GM18870 (cell line): ENCODE measurements at regions not wholly inside any gene's neighbourhood (a gene's known extent, or its start where the extent isn't known, plus 50 kb on each side); places are given as distances from the start of the nearest gene placed in this dataset.
"Not testable (repeated sequence)": the region's sequence is repeated elsewhere in the genome, so short reads cannot be mapped to it uniquely, and the experiment has no call there.

Experiments used
- ATAC-seq: cut with Tn5 transposase; IDR thresholded peaks from one replicate; pipeline ENCODE4 v1.9.1; 2021; ENCODE audit warnings: moderate library complexity; ENCODE audit not compliant: unreplicated experiment

DNA sequence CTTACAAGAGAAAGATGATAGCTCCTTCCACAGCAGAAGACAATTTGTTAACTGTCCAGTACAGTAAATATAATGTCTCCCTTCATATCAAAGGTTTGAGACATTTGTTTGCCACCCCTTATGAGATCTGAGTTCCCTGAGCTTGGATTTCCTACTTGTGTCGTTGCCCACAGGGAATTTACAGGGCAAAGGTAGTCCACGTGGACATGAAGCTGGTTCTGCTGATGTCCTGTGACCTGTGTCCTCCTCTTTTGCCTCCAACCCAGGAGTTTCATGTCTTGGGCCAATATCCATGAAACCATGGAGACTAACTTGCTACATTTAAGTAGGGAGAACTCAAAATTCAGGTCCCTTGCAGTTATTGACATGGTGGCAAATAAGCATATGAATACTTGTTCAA lies 172.2 kb upstream of the KCTD7 start:
- not testable (repeated sequence) for ATAC-seq

DNA sequence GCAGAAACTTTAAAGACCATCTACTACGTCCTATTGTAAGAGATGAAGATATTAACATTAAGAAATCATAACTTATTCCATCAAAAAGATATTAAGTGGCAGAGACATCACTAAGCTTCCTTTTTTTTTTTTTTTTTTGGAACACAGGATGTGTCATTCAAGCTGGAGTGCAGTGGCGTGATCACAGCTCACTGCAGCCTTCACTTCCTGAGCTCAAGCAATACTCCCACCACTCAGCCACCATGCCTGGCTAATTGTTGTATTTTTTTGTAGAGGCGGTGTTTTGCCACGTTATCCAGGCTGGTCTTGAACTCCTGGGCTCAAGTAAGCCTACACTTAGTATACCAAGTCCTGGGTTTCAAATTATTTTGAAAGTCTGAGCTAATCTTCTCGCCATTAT lies 169.7 kb upstream of the KCTD7 start:
- ATAC-seq: not testable (repeated sequence)

DNA sequence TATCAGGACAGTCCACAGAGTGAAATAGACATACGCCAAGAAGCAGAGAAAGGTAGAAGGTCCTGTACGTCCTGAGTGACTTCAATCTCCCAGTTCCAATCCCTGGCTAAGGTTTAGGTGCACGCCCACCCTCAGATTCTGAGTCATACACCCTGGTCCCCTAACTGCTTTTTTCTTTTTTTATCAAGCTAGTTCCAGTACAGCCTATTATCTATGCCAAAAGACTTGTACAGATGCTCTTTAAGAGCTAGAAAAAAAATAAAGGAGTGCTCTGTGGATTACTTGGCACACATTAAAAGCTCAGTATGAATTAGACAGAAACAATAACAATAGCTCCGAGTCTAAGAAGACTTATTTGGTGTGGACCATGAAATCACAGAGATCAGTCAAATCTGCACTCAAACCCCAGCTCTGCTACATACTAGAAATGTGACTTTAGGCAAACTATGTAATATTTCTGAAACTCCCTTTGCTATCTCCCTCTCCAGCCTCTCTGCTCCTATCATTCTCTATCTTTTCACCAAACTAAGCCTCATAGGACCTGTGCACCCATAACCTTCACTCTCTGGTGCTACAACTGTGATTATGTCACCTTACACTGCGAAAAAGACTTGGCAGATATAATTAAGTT lies 168.8 kb upstream of the KCTD7 start:
- ATAC-seq: not testable (repeated sequence)

DNA sequence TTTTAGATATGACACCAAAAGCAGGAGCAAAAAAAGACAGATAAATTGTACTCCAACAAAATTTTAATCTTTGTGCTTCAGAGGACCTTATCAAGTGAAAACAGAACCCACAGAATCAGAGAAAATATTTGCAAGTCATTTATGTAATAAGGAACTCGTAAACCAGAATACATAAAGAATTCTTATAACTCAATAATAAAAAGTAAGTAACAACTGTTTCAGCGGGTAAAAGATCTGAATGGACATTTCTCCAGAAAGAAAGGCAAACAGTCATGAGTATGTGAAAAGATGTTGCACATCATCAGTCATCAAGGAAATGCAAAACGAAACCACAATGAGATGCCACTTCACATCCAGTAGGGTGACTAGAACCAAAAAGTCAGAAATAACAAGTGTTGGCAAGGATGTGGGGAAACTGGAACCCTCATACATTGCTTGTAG lies 167.7 kb upstream of the KCTD7 start:
- ATAC-seq: no peak

DNA sequence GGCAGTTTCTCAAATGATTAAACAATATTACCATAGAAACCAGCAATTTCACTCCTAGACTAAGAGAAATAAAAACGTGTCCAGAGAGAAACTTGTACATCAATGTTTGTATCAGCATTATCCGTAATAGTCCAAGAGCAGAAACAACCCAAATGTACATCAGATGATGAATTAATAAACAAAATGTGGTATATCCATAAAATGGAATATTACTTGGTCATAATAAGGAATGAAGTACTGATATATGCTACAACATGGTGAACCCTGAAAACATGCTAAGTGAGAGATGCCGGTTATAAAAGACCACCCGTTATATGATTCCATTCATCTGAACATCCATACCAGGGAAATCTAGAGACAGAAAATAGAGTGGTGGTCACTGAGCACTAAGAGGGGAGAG lies 167.3 kb upstream of the KCTD7 start:
- not testable (repeated sequence) for ATAC-seq

DNA sequence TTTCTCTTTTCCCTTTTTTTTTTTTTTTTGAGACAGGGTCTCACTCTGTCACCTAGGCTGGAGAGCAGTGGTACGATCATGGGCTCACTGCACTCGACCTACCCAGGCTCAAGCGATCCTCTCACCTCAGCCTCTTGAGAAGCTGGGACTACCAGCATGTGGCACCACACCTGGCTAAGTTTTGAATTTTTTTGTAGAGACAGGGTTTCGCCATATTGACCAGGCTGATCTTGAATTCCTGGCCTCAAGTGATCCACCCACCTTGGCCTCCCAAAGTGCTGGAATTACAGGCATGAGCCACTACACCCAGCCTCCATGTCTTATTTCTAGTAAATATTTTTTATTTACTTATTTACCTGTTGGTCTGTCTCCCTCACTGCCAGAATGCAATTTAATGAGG lies 165.8 kb upstream of the KCTD7 start:
- not testable (repeated sequence) for ATAC-seq

DNA sequence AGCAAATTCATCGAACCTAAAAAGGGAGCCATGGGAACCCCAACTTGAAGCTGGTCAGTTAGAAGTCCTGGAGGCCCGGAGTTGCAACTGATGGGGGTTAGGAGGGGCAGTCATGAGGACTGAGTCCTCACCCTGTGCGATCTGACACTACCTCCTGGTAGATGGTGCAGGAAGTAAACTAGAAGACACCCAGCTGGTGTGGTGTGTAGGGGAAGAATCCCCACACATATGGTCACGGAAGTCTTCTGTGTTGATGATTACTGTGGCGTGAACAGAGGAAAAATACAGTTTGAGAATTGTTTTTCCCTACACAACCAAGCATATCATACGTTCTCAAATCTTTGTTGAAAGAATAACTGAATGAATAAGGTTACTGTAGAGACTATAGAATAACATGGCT lies 164.6 kb upstream of the KCTD7 start:
- peak; percentile 41 for ATAC-seq

DNA sequence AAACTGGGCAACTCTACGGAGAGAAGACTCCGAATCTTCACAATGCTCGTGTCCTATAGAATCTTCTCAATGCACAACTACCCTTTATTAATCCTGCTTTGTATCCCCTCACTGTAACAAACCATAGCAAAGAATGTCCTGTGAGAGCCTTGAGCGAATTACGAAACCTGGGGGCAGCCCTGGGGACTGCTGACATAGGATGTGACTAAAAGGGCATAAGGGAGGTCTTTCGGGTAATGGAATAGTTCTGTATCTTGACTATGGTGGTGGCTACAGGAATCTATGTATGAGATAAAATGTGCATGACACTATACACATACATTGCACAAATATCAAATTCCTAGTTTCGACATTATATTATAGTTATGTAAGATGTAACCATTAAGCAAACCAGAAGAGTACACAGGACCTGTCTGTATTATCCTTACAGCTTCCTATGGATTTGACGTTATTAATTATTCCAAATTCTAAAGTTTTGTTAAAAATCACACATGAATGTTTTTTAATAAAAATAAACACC lies 162.5 kb upstream of the KCTD7 start:
- no peak for ATAC-seq

DNA sequence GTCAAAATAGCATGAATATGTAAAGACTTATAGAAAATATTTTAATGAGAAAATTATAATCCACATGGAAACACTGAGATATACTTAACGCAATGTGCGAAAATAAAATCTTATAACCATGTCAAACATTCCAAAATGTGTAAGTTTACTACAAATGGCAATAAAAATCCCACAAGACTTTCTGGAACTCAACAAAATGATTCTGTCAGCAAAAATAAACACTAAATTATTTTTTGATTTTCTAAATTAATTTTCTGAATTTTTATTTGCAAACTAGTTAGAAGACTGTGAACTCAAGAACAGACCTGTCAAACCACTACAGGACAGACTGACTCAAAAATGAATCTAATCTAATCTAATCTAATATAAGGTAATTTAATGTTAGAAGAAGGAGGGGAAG lies 160.8 kb upstream of the KCTD7 start:
- ATAC-seq: no peak

DNA sequence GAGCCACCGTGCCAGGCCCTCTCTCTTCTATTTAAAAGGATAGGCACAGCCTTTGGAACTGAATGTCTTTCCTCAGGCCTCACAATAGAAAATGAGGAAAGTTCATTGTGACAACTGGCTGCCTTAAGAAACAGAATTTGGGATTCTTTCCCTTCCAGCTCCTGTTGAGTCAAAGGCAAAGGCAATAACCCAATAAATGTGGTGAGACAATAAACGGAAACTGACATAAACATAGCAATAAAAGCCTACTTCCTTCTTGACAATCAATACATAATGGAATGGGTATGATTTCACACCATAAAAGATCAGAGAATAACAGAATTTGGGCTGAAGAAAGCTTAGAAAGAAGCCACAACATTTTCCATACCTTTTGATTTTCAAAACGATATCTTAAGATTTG lies 155.6 kb upstream of the KCTD7 start:
- not testable (repeated sequence) for ATAC-seq

DNA sequence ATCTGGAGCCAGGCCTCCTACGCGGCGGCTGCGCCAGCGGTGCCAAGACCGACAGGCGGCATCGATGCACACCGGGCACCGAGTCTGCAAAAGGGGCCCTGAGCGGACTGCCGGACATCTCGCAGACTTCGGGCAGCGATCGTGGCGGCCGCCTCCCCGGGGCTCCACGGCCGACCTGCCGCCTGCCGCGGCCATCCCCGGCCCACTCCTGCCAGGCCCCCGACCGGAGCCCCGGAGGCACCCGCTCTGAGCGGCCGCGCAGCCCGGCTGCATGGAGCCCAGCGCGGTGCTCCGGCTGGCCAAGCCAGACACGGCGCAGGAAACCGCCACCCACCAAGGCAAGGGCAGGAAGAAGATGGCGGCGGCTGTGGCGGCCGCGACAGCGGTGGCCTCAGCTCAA lies 154.2 kb upstream of the KCTD7 start:
- ATAC-seq: no peak

DNA sequence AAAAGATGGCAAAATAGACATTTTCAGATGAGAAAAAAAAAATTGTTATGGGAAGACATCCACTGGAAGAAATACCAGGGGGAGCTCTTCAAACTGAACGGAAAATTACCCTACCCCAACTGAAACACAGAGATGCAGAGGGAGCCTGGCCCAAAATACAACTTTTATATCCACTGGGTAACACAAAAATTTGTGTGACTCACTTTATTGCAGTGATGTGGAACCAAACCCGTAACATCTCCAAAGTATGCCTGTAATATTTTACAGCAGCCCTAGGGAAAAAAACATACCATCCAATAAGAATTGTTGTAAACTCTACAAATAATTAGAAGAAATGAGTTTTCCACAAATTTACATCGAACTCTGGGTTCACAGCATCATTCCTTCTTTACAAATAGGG lies 152.6 kb upstream of the KCTD7 start:
- not testable (repeated sequence) for ATAC-seq

DNA sequence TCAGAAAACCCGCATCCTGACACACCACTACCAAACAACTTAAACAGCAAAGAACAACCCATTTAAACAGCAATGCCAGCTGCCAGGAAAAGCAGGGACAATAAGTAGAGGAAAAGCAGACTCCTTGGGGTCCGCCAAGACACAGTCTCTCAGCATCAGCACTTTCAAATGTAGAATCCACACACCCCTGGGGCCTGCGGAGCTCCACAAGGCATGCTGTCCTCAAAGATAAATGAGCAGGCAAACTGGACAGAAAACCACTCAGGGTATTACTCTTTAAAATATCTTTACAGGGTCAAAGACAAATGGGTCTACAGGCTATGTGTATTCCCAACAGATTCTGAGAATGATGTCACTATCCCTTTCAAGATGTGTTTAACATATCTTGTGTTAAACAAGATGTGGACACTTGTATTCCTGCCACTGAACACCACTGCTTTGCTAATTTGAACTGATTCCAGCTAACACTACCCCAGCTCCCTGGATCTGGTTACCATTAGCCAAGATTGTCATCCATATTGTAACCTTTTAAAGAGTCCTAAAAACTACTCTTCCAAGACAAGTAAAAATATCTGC lies 150.8 kb upstream of the KCTD7 start:
- ATAC-seq: not testable (repeated sequence)

DNA sequence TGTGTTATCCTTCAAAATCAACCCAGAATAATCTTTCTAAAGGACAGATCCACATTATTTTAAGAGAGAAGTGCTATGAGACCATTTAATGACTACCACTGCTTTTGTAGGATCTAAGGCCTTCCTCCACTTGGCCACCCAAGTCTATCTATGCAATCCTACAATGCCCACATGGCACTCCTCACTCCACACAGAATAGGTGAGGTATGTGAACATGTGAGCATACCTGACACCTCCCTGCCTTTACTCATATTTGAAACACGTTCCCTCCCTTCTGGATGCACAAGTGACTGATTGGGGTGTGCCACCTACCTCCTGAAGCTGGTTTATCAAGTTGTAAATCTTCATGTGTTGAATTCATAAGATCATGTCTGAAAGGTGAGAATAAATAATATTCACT lies 147.5 kb upstream of the KCTD7 start:
- not testable (repeated sequence) for ATAC-seq

DNA sequence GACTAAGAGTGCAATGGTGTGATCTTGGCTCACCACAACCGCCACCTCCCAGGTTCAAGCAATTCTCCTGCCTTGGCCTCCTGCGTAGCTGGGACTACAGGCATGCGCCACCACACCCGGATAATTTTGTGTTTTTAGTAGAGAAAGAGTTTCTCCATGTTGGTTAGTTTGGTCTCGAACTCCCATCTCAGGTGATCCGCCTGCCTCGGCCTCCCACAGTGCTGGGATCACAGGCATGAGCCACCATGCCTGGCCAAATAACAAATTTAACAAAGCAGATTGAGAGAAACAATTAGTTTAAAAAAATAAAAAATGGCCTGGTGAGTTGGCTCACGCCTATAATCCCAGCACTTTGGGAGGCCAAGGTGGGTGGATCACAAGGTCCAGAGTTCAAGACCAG lies 139.6 kb upstream of the KCTD7 start:
- ATAC-seq: not testable (repeated sequence)

DNA sequence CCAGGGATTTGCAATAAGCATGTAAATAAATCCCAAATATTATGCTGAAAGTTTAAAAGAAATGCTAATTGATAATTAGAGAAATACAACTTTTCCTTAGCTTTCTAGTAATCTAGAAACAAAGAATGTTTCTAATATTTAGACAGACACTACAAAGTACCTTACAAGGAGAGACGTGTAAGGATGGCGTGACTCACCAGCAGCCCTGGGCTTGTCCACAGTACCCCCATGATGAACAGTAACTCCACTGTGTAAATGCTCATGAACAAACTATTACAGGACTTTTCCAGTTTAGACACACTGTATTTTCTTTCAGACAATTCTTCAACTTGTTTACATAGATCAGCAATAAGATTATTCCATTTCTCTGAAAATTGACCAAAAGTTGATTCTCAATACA lies 138.9 kb upstream of the KCTD7 start:
- not testable (repeated sequence) for ATAC-seq

DNA sequence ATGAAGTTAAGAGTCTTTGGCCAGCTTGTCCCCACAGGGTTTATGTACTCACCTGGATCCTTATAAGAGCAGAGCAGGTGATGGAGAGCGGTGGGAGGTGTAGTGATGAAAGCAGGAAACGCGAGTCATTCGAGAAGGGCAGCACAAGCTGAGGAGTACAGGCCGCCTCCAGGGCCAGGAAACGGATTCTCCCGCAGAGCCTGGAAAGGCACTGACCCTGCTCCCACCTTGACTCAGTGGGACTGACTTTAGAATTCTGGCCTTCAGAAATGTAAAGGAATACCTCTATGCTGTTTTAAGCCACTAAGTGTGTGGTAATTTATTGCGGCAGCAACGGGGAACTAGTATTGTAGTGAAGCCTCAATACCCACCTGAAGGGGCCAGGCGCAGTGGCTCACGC lies 137.7 kb upstream of the KCTD7 start:
- ATAC-seq: not testable (repeated sequence)

DNA sequence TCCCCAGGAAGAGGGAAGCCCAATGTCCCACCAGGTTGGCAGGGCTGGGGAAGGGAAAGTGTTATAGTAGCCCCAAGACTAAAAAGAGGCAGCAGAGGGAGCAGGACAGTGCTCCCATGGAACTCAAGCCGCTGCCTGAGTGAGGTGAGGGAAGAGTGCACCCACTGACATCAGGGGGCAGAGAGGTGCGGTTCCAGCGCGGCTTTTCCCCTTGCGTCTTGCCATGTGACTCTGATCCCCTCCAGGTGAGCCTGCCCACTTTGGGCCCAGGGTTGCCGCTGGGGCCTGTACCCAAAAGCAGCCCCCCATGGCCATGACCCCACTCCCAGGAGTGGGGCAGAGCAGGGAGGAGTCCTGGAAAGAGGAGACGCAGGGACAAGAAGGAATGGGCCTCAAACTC lies 136.3 kb upstream of the KCTD7 start:
- not testable (repeated sequence) for ATAC-seq

DNA sequence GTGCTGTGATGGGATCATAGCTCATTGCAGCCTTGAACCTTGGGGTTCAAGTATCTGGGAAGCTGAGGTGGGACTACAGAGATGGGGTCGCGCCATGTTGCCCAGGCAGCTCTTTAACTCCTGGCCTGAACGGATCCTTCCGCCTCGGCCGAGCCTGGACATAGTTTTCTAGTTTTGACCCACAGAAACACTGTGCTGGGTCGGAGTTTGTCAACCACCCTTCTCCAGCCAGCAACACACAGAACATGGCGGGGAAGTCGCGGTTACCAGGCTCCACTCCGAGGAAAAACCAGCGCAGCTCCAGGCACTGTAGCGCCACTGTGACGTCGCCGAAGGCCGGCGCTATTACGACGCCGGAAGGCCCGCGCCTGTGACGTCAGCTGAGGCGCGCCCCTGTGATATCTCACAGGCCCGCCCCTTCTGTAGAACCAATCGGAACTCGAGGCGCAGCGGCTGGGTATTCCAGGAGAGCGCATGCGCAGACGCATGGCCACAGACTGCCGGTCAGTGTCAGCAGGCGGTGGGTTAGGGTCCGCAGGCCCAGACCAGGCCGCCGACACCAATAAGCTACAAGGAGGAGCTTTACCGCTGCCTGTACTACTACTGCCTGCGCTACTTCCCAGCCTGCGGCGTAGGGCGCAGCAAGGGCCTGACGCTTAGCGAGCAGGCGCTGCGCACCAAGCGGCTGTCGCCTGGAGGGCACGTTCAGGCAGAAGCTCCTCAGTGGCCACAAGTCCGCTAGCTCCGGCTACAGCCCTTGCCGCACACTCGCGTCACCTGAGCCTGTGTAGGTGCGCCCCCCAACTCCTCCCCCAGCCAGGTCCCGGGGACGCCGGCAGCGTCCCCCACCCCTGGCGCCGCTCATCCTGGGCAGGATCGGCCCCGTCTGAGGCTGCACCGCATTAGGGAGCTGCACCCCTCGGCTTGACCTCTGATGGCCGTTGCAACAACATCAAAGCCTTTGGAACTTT lies 135.2 kb upstream of the KCTD7 start:
- ATAC-seq: peak; percentile 90

DNA sequence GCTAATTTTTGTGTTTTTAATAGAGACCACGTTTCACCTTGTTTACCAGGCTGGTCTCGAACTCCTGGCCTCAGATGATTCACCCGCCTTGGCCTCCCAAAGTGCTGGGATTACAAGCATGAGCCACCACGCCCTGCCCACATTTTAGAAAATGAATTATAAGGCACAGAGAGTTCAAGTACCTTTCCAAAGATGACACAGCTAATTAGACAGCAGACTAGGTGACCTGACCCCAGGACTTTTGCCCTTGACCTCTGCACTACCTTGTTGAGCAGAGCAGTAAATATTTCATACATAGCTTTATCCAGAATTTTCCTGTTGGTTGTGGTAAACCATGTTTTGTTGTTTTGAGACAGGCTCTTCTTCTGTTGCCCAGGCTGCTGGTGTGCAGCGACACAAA lies 131.3 kb upstream of the KCTD7 start:
- ATAC-seq: no peak

DNA sequence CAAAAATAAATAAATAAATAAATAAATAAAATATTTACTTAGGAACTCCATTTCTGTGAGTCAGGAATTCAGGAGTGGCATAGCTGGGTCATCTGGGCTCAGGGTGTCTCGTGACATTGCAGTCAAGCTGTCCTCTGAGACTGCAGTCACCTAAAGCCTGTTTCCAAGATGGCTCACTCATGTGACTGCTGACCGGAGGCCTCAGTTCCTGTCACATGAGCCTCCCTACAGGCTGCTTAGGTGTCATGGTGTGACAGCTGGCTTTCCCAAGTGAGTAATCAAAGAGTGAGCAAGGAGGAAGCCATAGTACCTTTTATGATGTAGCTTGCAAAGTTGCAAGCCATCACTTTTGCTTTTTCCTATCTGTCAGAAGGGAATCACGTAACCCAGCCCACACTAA lies 128.6 kb upstream of the KCTD7 start:
- no peak for ATAC-seq
